ENCODE measurements at regions not wholly inside any gene's neighbourhood (a gene's known extent, or its start where the extent isn't known, plus 50 kb on each side); places are given as distances from the start of the nearest gene placed in this dataset.

DNA sequence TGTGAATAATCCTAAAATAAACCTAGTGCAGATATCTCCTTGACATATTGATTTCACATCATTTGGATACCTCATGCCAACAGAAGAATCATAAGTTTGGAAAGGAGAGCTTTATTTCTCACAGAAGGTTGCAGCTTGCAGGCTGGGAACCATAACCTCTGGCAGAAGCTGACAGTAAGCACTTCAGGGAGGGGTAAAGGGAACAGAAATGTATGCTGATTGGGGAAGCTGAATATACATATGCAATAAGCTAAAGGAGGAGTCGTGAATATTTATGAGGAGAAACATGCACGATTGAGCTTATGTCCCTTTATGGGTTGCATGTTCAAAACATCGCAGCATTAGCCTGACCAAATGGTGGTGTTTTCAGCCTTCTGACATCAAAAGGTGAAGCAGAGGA, 814.5 kb downstream of the TBC1D22A start:
- no TSS peak for BruUV-seq (replicated peaks)
- in situ Hi-C loops (cut with HindIII; ENCODE audit: extremely low pct_ligation_motif_present, low pct_unique_long_range_greater_than_20kb), result no loop called here
- no peak for FAIRE-seq

More for the DNA sequence above, 814.5 kb downstream of the TBC1D22A start:
- H3K27ac ChIP-seq (ENCODE audit: extremely low read length, insufficient read depth, low read length), result no peak overlapping the region
- DNase-seq (ENCODE audit: low spot score) (no peak), ATAC-seq (no peak)
- intact Hi-C loops (cut with micrococcal nuclease; ENCODE audit: unreplicated experiment), result no loop called here
- H3K79me2 ChIP-seq (ENCODE audit: insufficient read depth, low read length), result no peaks in the 10 kb centered on the region
- H3K27me3 ChIP-seq (ENCODE audit: control insufficient read depth in 1 of 2, insufficient read depth in 2 of 2, low read length in 2 of 2), result peaks cover 0 to 3% of the 10 kb centered on the region in 2 experiments; a peak in 1 of 5 replicates
- H3K9me3 ChIP-seq (ENCODE audit: low read length), result peaks cover 5% of the 10 kb centered on the region
- no peaks in the 10 kb centered on the region for H3K4me1 ChIP-seq (ENCODE audit: insufficient read depth, low read length)
- ChIA-PET CTCF (ENCODE audit: low intra/inter-chr PET ratio, low total read pairs) (no interaction called here), POLR2A (no interaction called here)
- no peaks in the 10 kb centered on the region for H3K36me3 ChIP-seq (replicated peaks in 1 of 2; ENCODE audit: control insufficient read depth in 1 of 2, insufficient read depth in 2 of 2, low read length in 2 of 2)
- H3K9ac ChIP-seq (ENCODE audit: insufficient read depth, low read depth, low read length), result no peak overlapping the region
- 2% methylated on average over 3 of the region's 3 CpGs for WGBS (ENCODE audit: low lambda C conversion rate)
- no peak overlapping the region for H2AFZ ChIP-seq (ENCODE audit: low read length)
- TF ChIP-seq EED (CRISPR knock-in tag; IDR thresholded peaks at IDR 0.05), result no peak
- TF ChIP-seq, protein P1, sequence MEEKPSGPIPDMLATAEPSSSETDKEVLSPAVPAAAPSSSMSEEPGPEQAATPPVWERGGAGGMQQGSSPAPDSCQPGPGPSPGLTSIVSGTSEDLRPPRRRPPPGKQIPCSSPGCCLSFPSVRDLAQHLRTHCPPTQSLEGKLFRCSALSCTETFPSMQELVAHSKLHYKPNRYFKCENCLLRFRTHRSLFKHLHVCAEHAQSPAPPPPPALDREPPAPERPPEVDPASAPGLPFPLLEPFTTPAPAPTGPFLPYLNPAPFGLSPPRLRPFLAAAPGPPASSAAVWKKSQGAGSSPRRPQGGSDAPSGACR (CRISPR knock-in tag; IDR thresholded peaks at IDR 0.05), result no peak
- TF ChIP-seq STAT5B (CRISPR knock-in tag; IDR thresholded peaks at IDR 0.05), result no peak
- no peak for TF ChIP-seq ZSCAN29 (CRISPR knock-in tag; conservative IDR thresholded peaks at IDR 0.05)
- no peak for TF ChIP-seq ZNF766 (CRISPR knock-in tag; IDR thresholded peaks at IDR 0.05; ENCODE audit: borderline replicate concordance)
- TF ChIP-seq U2AF1 (optimal IDR thresholded peaks at IDR 0.05; ENCODE audit: low read depth, low read length), result no peak
- TF ChIP-seq MED1 (CRISPR knock-in tag; IDR thresholded peaks at IDR 0.05), result no peak
- TF ChIP-seq, protein P2, sequence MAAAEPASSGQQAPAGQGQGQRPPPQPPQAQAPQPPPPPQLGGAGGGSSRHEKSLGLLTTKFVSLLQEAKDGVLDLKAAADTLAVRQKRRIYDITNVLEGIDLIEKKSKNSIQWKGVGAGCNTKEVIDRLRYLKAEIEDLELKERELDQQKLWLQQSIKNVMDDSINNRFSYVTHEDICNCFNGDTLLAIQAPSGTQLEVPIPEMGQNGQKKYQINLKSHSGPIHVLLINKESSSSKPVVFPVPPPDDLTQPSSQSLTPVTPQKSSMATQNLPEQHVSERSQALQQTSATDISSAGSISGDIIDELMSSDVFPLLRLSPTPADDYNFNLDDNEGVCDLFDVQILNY (CRISPR knock-in tag; conservative IDR thresholded peaks at IDR 0.05), result no peak
- no peak for TF ChIP-seq ZNF205 (CRISPR knock-in tag; IDR thresholded peaks at IDR 0.05)
- TF ChIP-seq RBM39 (IDR thresholded peaks at IDR 0.05; ENCODE audit: low read depth, low read length, poor library complexity, severe bottlenecking), result no peak
- TF ChIP-seq ATAD3A (CRISPR knock-in tag; IDR thresholded peaks at IDR 0.05), result no peak
- TF ChIP-seq, protein P3, sequence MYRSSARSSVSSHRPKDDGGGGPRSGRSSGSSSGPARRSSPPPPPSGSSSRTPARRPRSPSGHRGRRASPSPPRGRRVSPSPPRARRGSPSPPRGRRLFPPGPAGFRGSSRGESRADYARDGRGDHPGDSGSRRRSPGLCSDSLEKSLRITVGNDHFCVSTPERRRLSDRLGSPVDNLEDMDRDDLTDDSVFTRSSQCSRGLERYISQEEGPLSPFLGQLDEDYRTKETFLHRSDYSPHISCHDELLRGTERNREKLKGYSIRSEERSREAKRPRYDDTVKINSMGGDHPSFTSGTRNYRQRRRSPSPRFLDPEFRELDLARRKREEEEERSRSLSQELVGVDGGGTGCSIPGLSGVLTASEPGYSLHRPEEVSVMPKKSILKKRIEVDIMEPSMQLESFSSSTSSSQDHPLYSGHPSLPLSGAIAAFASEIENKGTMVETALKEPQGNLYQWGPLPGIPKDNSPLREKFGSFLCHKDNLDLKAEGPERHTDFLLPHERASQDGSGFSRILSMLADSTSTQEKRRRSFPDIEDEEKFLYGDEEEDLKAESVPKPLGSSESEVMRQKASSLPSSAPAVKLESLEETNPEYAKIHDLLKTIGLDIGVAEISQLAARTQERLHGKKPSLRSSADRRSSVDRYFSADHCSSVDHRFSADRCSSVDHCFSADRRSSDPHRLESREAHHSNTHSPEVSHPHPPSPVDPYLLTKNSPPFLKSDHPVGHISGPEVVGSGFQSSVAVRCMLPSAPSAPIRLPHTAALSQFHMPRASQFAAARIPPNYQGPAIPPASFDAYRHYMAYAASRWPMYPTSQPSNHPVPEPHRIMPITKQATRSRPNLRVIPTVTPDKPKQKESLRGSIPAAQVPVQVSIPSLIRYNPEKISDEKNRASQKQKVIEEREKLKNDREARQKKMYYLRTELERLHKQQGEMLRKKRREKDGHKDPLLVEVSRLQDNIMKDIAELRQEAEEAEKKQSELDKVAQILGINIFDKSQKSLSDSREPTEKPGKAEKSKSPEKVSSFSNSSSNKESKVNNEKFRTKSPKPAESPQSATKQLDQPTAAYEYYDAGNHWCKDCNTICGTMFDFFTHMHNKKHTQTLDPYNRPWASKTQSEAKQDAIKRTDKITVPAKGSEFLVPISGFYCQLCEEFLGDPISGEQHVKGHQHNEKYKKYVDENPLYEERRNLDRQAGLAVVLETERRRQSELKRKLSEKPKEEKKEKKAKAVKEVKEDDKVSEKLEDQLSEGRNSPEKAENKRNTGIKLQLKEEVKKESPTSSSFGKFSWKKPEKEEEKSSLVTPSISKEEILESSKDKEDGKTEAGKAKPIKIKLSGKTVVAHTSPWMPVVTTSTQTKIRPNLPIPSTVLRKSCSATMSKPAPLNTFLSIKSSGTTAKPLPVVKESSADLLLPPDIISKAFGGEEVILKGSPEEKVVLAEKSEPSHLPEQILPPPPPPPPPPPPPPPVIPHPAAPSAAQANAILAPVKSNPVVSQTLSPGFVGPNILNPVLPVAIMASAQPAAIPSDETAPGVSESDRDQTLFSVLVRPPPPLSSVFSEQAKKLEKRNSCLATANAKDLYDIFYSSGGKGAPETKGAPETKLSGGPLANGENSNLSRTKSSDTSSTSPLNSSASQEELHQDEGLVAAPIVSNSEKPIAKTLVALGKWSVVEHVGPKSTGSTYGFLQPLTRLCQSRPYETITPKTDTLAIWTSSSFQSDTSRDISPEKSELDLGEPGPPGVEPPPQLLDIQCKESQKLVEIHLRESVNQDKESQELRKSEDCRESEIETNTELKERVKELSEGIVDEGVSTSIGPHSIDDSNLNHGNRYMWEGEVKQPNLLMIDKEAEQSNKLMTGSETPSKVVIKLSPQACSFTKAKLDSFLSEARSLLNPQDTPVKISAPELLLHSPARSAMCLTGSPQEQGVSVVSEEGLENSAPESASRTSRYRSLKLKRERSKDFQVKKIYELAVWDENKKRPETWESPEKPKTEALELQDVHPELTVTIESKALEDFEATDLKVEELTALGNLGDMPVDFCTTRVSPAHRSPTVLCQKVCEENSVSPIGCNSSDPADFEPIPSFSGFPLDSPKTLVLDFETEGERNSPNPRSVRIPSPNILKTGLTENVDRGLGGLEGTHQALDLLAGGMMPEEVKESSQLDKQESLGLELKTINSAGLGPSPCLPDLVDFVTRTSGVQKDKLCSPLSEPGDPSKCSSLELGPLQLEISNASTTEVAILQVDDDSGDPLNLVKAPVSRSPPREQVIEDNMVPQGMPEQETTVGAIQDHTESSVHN (CRISPR knock-in tag; IDR thresholded peaks at IDR 0.05), result no peak
- TF ChIP-seq CTCF (CRISPR knock-in tag; IDR thresholded peaks at IDR 0.05), result no peak
- no peak for TF ChIP-seq ZFP82 (CRISPR knock-in tag; IDR thresholded peaks at IDR 0.05; ENCODE audit: borderline replicate concordance)
- no peak for TF ChIP-seq REL (CRISPR knock-in tag; conservative IDR thresholded peaks at IDR 0.05)
- no peak overlapping the region for H3K4me2 ChIP-seq (ENCODE audit: low read depth, low read length)
- no peak overlapping the region for H3K4me3 ChIP-seq (replicated peaks in 1 of 3; ENCODE audit: insufficient read depth in 1 of 3, low read depth in 2 of 3, low read length in 3 of 3)
- no peaks in the 10 kb centered on the region for H4K20me1 ChIP-seq (ENCODE audit: insufficient read depth, low read length)

Data from HepG2 (cell line).